ENCODE measurements at regions not wholly inside any gene's neighbourhood (a gene's known extent, or its start where the extent isn't known, plus 50 kb on each side); places are given as distances from the start of the nearest gene placed in this dataset.

DNA sequence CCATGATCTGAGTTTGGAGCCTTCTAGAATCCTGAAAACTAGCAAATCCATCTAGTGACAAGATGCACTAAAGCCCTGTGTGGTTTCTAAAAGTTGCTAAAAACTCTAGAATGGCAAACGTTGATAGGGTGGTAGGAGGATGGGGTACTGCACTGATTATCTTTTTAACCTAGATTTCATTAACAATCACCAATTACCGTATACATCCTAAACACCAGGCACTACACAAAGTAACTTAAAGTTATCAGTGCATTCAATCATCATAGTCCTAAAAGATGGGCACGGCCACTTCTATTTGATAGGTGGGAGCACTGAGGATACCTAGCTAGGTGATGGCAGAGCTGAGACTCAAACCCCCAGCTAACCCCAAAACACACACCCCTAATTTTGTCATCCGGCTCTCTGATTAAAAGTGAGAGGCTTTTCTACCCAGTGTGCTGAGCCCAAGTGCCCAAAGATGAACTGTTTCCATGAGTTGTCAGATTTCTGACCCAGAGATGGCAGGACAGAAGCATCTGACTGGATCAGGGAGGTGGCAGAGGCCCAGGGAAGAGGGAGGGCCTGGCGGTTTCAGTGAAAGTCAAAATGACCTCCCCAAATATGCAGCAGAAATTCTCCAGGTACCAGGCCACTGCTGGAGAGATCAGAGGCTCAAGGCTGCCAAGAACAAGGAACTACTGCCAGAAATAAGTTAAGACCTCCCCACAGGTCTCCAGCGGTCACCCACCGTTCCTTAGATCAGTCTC is 396.8 kb downstream of the SOX9 start:
- no peak for DNase-seq (ENCODE audit: low read depth in 2 of 2)

DNA sequence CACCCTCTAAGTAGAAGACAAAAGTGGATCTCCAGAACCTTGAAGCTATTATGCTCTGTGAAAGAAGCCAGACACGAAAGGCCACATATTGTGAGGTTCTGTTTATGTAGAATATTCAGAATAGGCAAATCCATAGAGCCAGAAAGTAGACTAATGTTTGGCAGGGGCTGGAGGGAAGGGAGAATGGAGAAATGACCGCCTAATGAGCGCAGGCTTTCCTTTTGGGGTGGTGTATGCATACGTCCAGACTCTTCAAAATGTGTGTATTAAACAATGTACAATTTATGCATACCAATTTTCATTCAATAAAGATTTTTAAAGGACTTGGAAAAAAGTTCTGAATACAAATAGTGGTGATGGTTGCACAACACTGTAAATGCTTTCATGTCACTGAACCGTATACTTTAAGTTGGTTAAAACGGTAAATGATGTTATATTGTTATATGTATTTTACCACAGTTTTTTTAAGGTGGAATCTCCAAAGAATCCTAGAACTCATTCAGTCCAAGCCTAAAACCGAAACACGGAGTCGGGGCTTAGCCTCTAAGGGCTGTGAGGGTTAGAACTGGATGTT is 397.4 kb downstream of the SOX9 start:
- no peak for DNase-seq (ENCODE audit: low read depth in 2 of 2)

DNA sequence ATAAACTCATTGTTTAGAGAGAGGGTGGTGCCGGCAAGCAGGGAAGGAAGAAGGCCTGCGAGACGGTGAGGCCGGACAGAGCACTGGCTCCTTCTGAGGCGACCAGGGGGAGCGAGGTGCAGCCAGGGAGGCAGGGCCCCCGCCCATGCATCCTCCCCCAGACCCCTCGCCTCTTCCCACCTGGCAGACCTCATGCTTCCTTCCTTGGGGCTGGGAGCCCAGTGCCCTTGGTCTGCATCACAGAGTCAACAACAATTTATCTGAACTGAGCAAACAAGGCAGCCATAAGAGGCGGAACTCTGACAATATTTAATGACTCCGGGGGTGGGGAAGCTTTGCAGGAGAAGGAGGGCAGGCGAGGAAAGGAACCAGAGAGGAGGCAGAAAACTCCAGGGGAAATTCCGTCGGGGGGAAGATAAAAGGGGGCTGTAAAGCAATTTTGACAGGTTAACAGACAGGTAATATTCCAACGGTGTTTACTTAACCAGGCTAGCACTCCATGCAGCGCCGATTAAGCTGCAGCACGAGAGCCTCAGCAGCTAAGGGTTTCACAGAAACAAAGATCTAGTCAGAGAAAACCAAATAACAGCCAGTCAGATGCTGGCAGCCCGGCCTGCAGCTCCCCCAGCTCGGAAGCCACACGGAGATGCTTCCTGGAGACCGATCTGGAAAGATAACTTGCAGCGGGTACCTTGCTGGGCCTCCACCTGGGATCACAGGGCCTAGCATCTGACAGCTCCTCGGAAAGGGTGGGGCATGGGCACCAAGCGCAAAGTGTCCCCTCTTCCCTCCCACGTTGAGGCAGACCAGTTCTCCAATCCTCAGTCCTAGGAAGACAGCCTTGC is 398.2 kb downstream of the SOX9 start:
- DNase-seq (ENCODE audit: low read depth in 2 of 2): no peak

DNA sequence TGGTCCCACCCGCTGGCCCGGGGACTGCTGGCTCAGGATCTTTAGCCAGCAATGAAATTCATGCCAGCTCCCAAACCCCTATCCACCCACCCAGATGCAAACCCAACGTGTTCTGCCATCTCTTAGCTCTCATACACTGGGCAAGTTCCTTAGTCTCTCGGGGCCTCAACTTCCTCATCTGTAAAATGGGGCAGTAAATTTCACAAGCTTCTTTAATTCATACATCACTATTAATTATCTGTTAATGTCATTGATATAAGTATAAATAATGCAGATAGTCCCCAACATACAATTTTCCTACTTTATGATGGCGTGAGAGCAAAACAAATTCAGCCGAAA is 398.7 kb downstream of the SOX9 start:
- DNase-seq (ENCODE audit: low read depth in 2 of 2): no peak

DNA sequence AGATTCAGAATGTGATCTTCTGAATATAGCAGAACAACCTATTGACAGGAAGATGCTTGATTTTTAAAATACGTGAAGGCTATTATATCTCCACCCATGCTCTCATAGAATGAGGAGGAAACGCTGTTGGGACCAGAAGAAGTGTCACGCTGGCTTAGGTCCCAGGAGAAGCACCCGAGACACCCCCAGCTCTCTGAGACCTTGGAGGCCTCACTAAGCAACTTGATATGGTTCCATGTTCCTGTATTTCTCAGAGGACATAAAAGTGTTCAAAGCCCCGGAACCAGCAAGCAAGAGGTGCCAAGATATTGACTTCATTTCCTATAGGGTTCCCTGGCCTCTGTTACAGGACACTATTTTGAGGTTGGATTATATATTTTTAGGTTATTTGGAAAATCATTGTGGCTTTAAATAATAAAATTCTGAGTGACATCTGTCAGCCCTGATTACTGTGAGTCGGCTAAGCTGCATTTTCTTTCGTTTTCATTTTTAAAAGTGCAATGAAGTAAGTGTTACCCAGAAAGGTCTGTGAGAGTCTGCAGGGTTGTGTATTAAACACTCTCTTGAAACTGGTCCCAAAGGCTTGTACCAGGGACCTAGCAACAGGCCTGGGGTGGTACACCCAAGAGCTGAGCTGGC is 400.0 kb downstream of the SOX9 start:
- DNase-seq (ENCODE audit: low read depth in 2 of 2): no peak

DNA sequence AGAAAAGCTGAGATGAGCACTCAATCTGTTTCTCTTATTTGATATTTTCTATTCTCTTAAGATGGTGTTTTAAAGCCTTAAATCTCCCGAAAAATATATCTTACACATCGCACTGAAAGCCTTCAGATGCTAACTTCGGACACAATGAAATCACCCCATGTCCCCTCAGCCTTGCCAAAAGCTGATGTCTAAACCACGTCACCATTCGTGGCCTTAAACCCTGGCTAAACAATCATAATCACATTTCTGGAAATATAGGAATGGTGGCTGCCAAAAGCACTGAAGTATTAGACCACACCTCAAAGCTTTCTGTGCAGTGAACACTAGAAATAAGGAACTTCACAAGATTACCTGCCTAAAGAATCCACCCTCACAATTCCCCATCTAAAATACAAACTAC is 402.7 kb downstream of the SOX9 start:
- DNase-seq (ENCODE audit: low read depth in 2 of 2): no peak

- no peak for DNase-seq (ENCODE audit: low read depth in 2 of 2)
These were observed 404.6 kb downstream of the SOX9 start for GRCh38 chr17:72525225-72526015.

DNA sequence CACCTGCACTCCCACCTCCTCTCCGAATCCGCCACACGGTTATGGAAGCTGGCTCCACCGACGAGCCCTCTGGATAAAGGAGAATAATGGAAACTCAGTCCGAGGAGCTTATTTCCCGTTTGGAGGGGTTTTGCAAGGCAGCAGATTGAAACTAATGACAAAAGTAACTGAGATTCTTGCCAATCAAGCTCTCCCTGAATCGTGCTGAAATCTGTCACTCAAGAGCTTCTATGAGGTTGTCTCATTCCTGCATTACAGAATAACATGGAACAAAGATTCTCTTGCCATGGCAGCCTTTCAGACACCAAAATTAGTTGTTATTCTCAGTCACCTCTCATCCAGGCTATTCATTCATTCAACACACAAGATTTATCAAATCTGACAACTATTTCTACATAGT is 405.9 kb downstream of the SOX9 start:
- DNase-seq (ENCODE audit: low read depth in 2 of 2): no peak

DNA sequence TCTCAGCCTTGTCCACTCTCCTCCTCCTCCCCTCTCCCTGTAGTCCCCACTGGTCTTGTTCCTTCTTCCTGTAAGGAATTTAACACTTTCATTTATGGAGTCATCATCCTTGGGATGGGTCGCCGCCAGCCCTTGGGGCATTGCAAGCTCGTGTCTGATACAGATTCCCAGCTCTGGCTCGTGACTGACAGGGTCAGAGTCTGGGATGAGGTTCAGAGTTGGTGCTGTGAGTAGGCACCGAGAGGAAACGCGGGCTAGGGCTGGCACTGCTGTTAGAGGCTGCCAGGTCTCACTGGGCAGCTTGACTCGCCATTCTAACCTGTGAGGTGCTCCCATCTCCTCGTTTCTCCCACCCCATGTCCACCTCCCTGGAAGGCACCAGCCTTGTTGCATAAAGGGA is 407.0 kb downstream of the SOX9 start:
- no peak for DNase-seq (ENCODE audit: low read depth in 2 of 2)

GRCh38 chr17:72528683-72529082 is 407.9 kb downstream of the SOX9 start:
- no peak for DNase-seq (ENCODE audit: low read depth in 2 of 2)

GRCh38 chr17:72529386-72529785 is 408.6 kb downstream of the SOX9 start:
- no peak for DNase-seq (ENCODE audit: low read depth in 2 of 2)

GRCh38 chr17:72530454-72530853 is 409.6 kb downstream of the SOX9 start:
- no peak for DNase-seq (ENCODE audit: low read depth in 2 of 2)

DNA sequence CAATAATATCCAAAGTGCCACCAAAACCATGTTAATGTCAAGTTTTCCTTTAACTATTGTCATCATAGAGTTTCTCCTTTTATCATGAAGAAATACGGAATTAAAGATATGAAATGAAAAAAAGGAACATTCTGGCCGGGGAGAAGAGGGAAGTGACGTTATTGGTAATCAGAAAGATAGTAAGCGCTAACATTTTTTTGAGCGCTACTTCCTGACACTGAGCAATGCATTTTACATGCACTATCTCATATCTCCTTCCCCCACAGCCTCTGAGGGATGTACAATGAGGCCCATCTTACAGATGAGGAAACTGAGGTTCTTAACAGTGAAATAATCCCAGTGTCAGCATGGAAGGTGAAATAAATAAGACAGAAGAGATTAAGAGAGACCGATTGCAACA is 410.9 kb downstream of the SOX9 start:
- no peak for DNase-seq (ENCODE audit: low read depth in 2 of 2)

- no peak for DNase-seq (ENCODE audit: low read depth in 2 of 2)
These were observed 413.4 kb downstream of the SOX9 start for GRCh38 chr17:72534265-72534664.

- no peak for DNase-seq (ENCODE audit: low read depth in 2 of 2)
These were observed 414.0 kb downstream of the SOX9 start for GRCh38 chr17:72534776-72535175.

DNA sequence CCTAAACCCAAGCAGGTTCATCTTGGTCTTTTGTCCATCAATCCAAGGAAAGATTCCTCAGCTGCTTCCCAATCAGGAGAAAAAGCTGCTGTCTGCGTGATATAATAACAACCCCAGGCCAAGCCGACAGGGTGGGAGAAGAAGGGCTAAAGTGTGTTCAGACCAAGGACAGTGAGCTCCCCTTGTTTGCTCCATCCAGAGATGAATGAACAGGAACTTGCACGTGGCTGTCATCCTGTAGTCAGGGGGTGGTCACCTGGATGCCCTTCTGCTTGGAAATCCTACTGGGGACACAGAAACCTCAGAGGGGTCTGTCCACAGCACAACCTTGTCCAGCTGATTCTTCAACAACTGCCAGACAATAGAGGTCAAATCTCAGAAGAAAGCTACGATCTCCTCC is 414.5 kb downstream of the SOX9 start:
- DNase-seq (ENCODE audit: low read depth in 2 of 2): no peak

- no peak for DNase-seq (ENCODE audit: low read depth in 2 of 2)
These were observed 415.0 kb downstream of the SOX9 start for GRCh38 chr17:72535779-72536178.

- no peak for DNase-seq (ENCODE audit: low read depth in 2 of 2)
These were observed 416.0 kb downstream of the SOX9 start for GRCh38 chr17:72536788-72537187.

- DNase-seq (ENCODE audit: low read depth in 2 of 2): no peak
These were observed 417.6 kb downstream of the SOX9 start for GRCh38 chr17:72538443-72538842.

- no peak for DNase-seq (ENCODE audit: low read depth in 2 of 2)
These were observed 418.1 kb downstream of the SOX9 start for GRCh38 chr17:72538901-72539352.
